ENCODE measurements at regions not wholly inside any gene's neighbourhood (a gene's known extent, or its start where the extent isn't known, plus 50 kb on each side); places are given as distances from the start of the nearest gene placed in this dataset.

GRCh38 chr21:16311229-16311628, 581.4 kb downstream of the USP25 start:
- TF ChIP-seq EZH2phosphoT487 (IDR thresholded peaks at IDR 0.05; ENCODE audit: unreplicated experiment) (no peak), EZH2 (IDR thresholded peaks at IDR 0.05; ENCODE audit: low read depth, unreplicated experiment) (no peak), REST (IDR thresholded peaks at IDR 0.05; ENCODE audit: unreplicated experiment) (no peak), POLR2AphosphoS5 (IDR thresholded peaks at IDR 0.05; ENCODE audit: low read depth) (no peak), JUNB (IDR thresholded peaks at IDR 0.05; ENCODE audit: unreplicated experiment) (no peak), ZNF331 (CRISPR knock-in tag; IDR thresholded peaks at IDR 0.05; ENCODE audit: low read depth) (no peak), NANOG (IDR thresholded peaks at IDR 0.05; ENCODE audit: borderline replicate concordance) (no peak), ZNF114 (CRISPR knock-in tag; IDR thresholded peaks at IDR 0.05) (no peak), STAT1 (IDR thresholded peaks at IDR 0.05; ENCODE audit: unreplicated experiment) (no peak), ETS1 (IDR thresholded peaks at IDR 0.05) (no peak)
- TF ChIP-seq, protein P1, sequence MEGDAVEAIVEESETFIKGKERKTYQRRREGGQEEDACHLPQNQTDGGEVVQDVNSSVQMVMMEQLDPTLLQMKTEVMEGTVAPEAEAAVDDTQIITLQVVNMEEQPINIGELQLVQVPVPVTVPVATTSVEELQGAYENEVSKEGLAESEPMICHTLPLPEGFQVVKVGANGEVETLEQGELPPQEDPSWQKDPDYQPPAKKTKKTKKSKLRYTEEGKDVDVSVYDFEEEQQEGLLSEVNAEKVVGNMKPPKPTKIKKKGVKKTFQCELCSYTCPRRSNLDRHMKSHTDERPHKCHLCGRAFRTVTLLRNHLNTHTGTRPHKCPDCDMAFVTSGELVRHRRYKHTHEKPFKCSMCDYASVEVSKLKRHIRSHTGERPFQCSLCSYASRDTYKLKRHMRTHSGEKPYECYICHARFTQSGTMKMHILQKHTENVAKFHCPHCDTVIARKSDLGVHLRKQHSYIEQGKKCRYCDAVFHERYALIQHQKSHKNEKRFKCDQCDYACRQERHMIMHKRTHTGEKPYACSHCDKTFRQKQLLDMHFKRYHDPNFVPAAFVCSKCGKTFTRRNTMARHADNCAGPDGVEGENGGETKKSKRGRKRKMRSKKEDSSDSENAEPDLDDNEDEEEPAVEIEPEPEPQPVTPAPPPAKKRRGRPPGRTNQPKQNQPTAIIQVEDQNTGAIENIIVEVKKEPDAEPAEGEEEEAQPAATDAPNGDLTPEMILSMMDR (conservative IDR thresholded peaks at IDR 0.05; ENCODE audit: low read depth in 2 of 2): no peak

Measured in GM23338 (cell line).